ENCODE measurements at regions not wholly inside any gene's neighbourhood (a gene's known extent, or its start where the extent isn't known, plus 50 kb on each side); places are given as distances from the start of the nearest gene placed in this dataset.

- Histone ChIP-seq H3K4me3 (no peak overlapping the region), H3K9me3 (ENCODE audit: low read depth, low read length) (no peaks in the 10 kb centered on the region), H3K27ac (no peak overlapping the region), H3K9ac (ENCODE audit: insufficient read length) (no peak overlapping the region), H3K36me3 (ENCODE audit: insufficient read depth, low read length) (no peaks in the 10 kb centered on the region)
- TF ChIP-seq FOXP2 (optimal IDR thresholded peaks at IDR 0.05; ENCODE audit: control extremely low read depth, extremely low read length, insufficient read depth) (no peak), POLR2AphosphoS5 (IDR thresholded peaks at IDR 0.05; ENCODE audit: borderline replicate concordance, low read depth, low read length) (no peak), EZH2 (IDR thresholded peaks at IDR 0.05) (no peak)
- DNase-seq (ENCODE audit: low read depth, low spot score), result no peak
Measured at GRCh38 chr1:101379950-101380349, 143.1 kb downstream of the S1PR1 start.

GRCh38 chr1:101382135-101382534 is 145.3 kb downstream of the S1PR1 start:
- H3K9ac ChIP-seq (ENCODE audit: insufficient read length), result no peak overlapping the region
- DNase-seq (ENCODE audit: low read depth, low spot score), result no peak
- no peaks in the 10 kb centered on the region for H3K9me3 ChIP-seq (ENCODE audit: low read depth, low read length)
- H3K4me3 ChIP-seq, result no peak overlapping the region
- no peak overlapping the region for H3K27ac ChIP-seq
- TF ChIP-seq POLR2AphosphoS5 (IDR thresholded peaks at IDR 0.05; ENCODE audit: borderline replicate concordance, low read depth, low read length) (no peak), FOXP2 (optimal IDR thresholded peaks at IDR 0.05; ENCODE audit: control extremely low read depth, extremely low read length, insufficient read depth) (no peak), EZH2 (IDR thresholded peaks at IDR 0.05) (no peak)
- H3K36me3 ChIP-seq (ENCODE audit: insufficient read depth, low read length), result no peaks in the 10 kb centered on the region

GRCh38 chr1:101388904-101389546 is 152.2 kb downstream of the S1PR1 start:
- no peak for DNase-seq (ENCODE audit: low read depth, low spot score)
- Histone ChIP-seq H3K4me3 (no peak overlapping the region), H3K9me3 (ENCODE audit: low read depth, low read length) (no peaks in the 10 kb centered on the region), H3K9ac (ENCODE audit: insufficient read length) (no peak overlapping the region), H3K36me3 (ENCODE audit: insufficient read depth, low read length) (no peaks in the 10 kb centered on the region), H3K27ac (no peak overlapping the region)
- TF ChIP-seq EZH2 (IDR thresholded peaks at IDR 0.05) (no peak), POLR2AphosphoS5 (IDR thresholded peaks at IDR 0.05; ENCODE audit: borderline replicate concordance, low read depth, low read length) (no peak), FOXP2 (optimal IDR thresholded peaks at IDR 0.05; ENCODE audit: control extremely low read depth, extremely low read length, insufficient read depth) (no peak)

- no peaks in the 10 kb centered on the region for H3K36me3 ChIP-seq (ENCODE audit: insufficient read depth, low read length)
- TF ChIP-seq FOXP2 (optimal IDR thresholded peaks at IDR 0.05; ENCODE audit: control extremely low read depth, extremely low read length, insufficient read depth) (no peak), POLR2AphosphoS5 (IDR thresholded peaks at IDR 0.05; ENCODE audit: borderline replicate concordance, low read depth, low read length) (no peak), EZH2 (IDR thresholded peaks at IDR 0.05) (no peak)
Measured at GRCh38 chr1:101389547-101389929, 152.7 kb downstream of the S1PR1 start.

GRCh38 chr1:101392552-101392951 is 155.7 kb downstream of the S1PR1 start:
- no peak overlapping the region for H3K9ac ChIP-seq (ENCODE audit: insufficient read length)
- no peaks in the 10 kb centered on the region for H3K9me3 ChIP-seq (ENCODE audit: low read depth, low read length)

More at GRCh38 chr1:101389547-101389929, 152.7 kb downstream of the S1PR1 start:
- no peak for DNase-seq (ENCODE audit: low read depth, low spot score)
- Histone ChIP-seq H3K9me3 (ENCODE audit: low read depth, low read length) (no peaks in the 10 kb centered on the region), H3K9ac (ENCODE audit: insufficient read length) (no peak overlapping the region), H3K27ac (no peak overlapping the region), H3K4me3 (no peak overlapping the region)

GRCh38 chr1:101394041-101394440 is 157.2 kb downstream of the S1PR1 start:
- TF ChIP-seq POLR2AphosphoS5 (IDR thresholded peaks at IDR 0.05; ENCODE audit: borderline replicate concordance, low read depth, low read length) (no peak), EZH2 (IDR thresholded peaks at IDR 0.05) (no peak), FOXP2 (optimal IDR thresholded peaks at IDR 0.05; ENCODE audit: control extremely low read depth, extremely low read length, insufficient read depth) (no peak)
- no peaks in the 10 kb centered on the region for H3K36me3 ChIP-seq (ENCODE audit: insufficient read depth, low read length)
- H3K9ac ChIP-seq (ENCODE audit: insufficient read length), result no peak overlapping the region
- no peak for DNase-seq (ENCODE audit: low read depth, low spot score)
- H3K4me3 ChIP-seq, result no peak overlapping the region
- no peak overlapping the region for H3K27ac ChIP-seq
- no peaks in the 10 kb centered on the region for H3K9me3 ChIP-seq (ENCODE audit: low read depth, low read length)

More at GRCh38 chr1:101392552-101392951, 155.7 kb downstream of the S1PR1 start:
- DNase-seq (ENCODE audit: low read depth, low spot score), result no peak
- TF ChIP-seq POLR2AphosphoS5 (IDR thresholded peaks at IDR 0.05; ENCODE audit: borderline replicate concordance, low read depth, low read length) (no peak), FOXP2 (optimal IDR thresholded peaks at IDR 0.05; ENCODE audit: control extremely low read depth, extremely low read length, insufficient read depth) (no peak), EZH2 (IDR thresholded peaks at IDR 0.05) (no peak)
- Histone ChIP-seq H3K27ac (no peak overlapping the region), H3K4me3 (no peak overlapping the region), H3K36me3 (ENCODE audit: insufficient read depth, low read length) (no peaks in the 10 kb centered on the region)

- Histone ChIP-seq H3K9ac (ENCODE audit: insufficient read length) (no peak overlapping the region), H3K36me3 (ENCODE audit: insufficient read depth, low read length) (no peaks in the 10 kb centered on the region), H3K27ac (no peak overlapping the region), H3K4me3 (no peak overlapping the region), H3K9me3 (ENCODE audit: low read depth, low read length) (no peaks in the 10 kb centered on the region)
- no peak for TF ChIP-seq EZH2 (IDR thresholded peaks at IDR 0.05)
- no peak for TF ChIP-seq FOXP2 (optimal IDR thresholded peaks at IDR 0.05; ENCODE audit: control extremely low read depth, extremely low read length, insufficient read depth)
- TF ChIP-seq POLR2AphosphoS5 (IDR thresholded peaks at IDR 0.05; ENCODE audit: borderline replicate concordance, low read depth, low read length), result no peak
- no peak for DNase-seq (ENCODE audit: low read depth, low spot score)
Measured at GRCh38 chr1:101399222-101399621, 162.4 kb downstream of the S1PR1 start.

- no peaks in the 10 kb centered on the region for H3K36me3 ChIP-seq (ENCODE audit: insufficient read depth, low read length)
- no peak overlapping the region for H3K27ac ChIP-seq
- TF ChIP-seq POLR2AphosphoS5 (IDR thresholded peaks at IDR 0.05; ENCODE audit: borderline replicate concordance, low read depth, low read length), result no peak
- no peak for TF ChIP-seq FOXP2 (optimal IDR thresholded peaks at IDR 0.05; ENCODE audit: control extremely low read depth, extremely low read length, insufficient read depth)
- no peak for TF ChIP-seq EZH2 (IDR thresholded peaks at IDR 0.05)
- no peak overlapping the region for H3K4me3 ChIP-seq
- no peak overlapping the region for H3K9ac ChIP-seq (ENCODE audit: insufficient read length)
- no peak for DNase-seq (ENCODE audit: low read depth, low spot score)
- no peaks in the 10 kb centered on the region for H3K9me3 ChIP-seq (ENCODE audit: low read depth, low read length)
Measured at GRCh38 chr1:101406271-101406670, 169.5 kb downstream of the S1PR1 start.

- Histone ChIP-seq H3K4me3 (no peak overlapping the region), H3K9me3 (ENCODE audit: low read depth, low read length) (no peaks in the 10 kb centered on the region), H3K36me3 (ENCODE audit: insufficient read depth, low read length) (no peaks in the 10 kb centered on the region), H3K9ac (ENCODE audit: insufficient read length) (no peak overlapping the region), H3K27ac (no peak overlapping the region)
- TF ChIP-seq POLR2AphosphoS5 (IDR thresholded peaks at IDR 0.05; ENCODE audit: borderline replicate concordance, low read depth, low read length) (no peak), FOXP2 (optimal IDR thresholded peaks at IDR 0.05; ENCODE audit: control extremely low read depth, extremely low read length, insufficient read depth) (no peak), EZH2 (IDR thresholded peaks at IDR 0.05) (no peak)
- DNase-seq (ENCODE audit: low read depth, low spot score), result no peak
Measured at GRCh38 chr1:101406681-101407080, 169.9 kb downstream of the S1PR1 start.
